ENCODE measurements at regions not wholly inside any gene's neighbourhood (a gene's known extent, or its start where the extent isn't known, plus 50 kb on each side); places are given as distances from the start of the nearest gene placed in this dataset.

DNA sequence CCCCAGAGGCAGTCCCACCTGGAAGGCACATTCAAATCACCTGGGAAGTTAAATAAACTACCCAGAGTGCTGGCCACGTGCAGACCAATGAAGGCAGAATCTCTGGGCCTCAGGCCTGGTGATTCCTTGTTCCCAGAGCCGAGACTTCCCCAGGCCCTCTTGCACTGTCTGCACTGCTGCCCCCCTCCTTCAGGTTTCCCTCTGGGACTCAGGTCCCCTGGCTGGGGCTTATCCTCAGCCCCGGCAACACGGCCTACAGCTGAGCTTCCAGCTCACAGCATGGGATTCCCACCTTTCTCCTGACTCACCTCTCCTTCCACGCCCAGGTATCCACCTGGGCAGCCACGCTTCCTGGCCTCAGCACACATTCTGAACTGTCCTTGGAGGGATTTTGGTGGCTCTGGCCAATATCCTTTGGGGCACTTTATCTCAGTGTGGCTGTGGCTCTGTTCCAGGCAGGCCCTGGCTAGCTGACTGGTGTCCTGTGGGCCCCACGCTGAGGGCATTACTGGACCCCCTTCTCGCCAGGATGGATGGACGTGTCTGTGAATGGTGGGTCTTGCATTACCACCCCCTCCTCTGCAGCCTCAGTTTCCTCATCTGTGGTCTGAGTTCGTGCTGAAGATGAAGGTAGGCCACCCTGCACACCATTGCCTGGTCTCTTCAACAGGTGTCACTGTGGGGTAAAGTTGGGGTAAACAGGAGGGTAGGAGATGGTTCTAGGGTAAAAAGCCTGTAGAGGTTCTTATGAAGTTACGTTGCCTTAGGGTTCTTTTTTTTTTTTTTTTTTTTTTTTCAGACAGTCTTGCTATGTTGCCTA, 165.7 kb downstream of the IRF8 start:
- CTCF ChIA-PET = interaction anchor here (0.6 to 5.0 kb wide), 7 partner anchors 8 to 454 kb away, joined by 3 to 45 read pairs (median 5); no protein-coding TSS in a partner anchor
- ATAC-seq = no peak

DNA sequence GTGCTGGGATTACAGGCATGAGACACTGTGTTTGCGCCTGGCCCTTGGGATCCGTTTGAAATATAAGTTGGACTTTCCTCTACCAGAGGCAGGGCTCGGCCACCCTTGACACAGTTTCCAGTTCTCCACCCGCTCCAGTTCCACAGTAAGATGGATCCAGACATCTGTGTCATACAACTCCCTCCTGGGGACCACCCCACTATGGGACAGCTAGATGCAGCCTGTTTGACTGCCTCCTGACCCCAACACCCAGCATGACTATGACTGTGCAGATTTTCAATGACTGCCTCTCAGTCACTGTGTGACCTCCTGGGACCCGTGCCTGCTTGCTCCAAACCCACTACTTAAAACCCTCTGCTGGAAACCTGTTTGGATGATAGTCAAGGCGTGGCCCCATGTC, 166.7 kb downstream of the IRF8 start:
- POLR2A ChIA-PET = no interaction called here
- no peak for ATAC-seq
- H3K27ac ChIP-seq = no peak overlapping the region
- peak; percentile 60 for TF ChIP-seq MAFK (IDR thresholded peaks at IDR 0.05; ENCODE audit: partially characterized antibody)
- TF ChIP-seq HEYL (CRISPR knock-in tag; IDR thresholded peaks at IDR 0.05) = no peak
- TF ChIP-seq HOXB5 (CRISPR knock-in tag; IDR thresholded peaks at IDR 0.05) = no peak
- TF ChIP-seq NFE2L2 (conservative IDR thresholded peaks at IDR 0.05; ENCODE audit: low read length) = peak; percentile 59
- TF ChIP-seq EP300 (IDR thresholded peaks at IDR 0.05) = no peak
- TF ChIP-seq EHMT2 (IDR thresholded peaks at IDR 0.05; ENCODE audit: low read depth) = no peak
- CTCF ChIA-PET = interaction anchor here (0.6 to 5.0 kb wide), 4 partner anchors 13 to 453 kb away, joined by 3 to 45 read pairs (median 8); no protein-coding TSS in a partner anchor
- FAIRE-seq = no peak
- H3K4me1 ChIP-seq = no peaks in the 10 kb centered on the region
- H3K4me3 ChIP-seq = no peak overlapping the region
- no peaks in the 10 kb centered on the region for H3K9me3 ChIP-seq
- WGBS (ENCODE audit: missing lambda C conversion rate) = 61% methylated on average over 4 of the region's 6 CpGs
- DNase-seq (ENCODE audit: low read depth in 1 of 2, low spot score in 1 of 2) = no peak
- no peak overlapping the region for H3K4me2 ChIP-seq

More for the DNA sequence above, 165.7 kb downstream of the IRF8 start:
- no peaks in the 10 kb centered on the region for H3K4me1 ChIP-seq
- H3K4me2 ChIP-seq = no peak overlapping the region
- no peaks in the 10 kb centered on the region for H3K9me3 ChIP-seq
- FAIRE-seq = no peak
- H3K4me3 ChIP-seq = no peak overlapping the region
- DNase-seq (ENCODE audit: low read depth in 1 of 2, low spot score in 1 of 2) = no peak
- 75% methylated on average over 10 of the region's 11 CpGs for WGBS (ENCODE audit: missing lambda C conversion rate)
- POLR2A ChIA-PET = no interaction called here
- H3K27ac ChIP-seq = no peak overlapping the region
- TF ChIP-seq HOXB13 (CRISPR knock-in tag; IDR thresholded peaks at IDR 0.05; ENCODE audit: low read depth) (no peak), FOSB (CRISPR knock-in tag; IDR thresholded peaks at IDR 0.05) (no peak), RARB (CRISPR knock-in tag; IDR thresholded peaks at IDR 0.05) (no peak), ZNF302 (CRISPR knock-in tag; IDR thresholded peaks at IDR 0.05) (no peak), CBX8 (IDR thresholded peaks at IDR 0.05) (no peak), NFE2L2 (conservative IDR thresholded peaks at IDR 0.05; ENCODE audit: low read length) (no peak), RCOR1 (IDR thresholded peaks at IDR 0.05; ENCODE audit: low read depth, low read length) (no peak), JUN (IDR thresholded peaks at IDR 0.05) (no peak), SREBF2 (IDR thresholded peaks at IDR 0.05) (no peak), MAFK (IDR thresholded peaks at IDR 0.05; ENCODE audit: partially characterized antibody) (no peak), KDM1A (IDR thresholded peaks at IDR 0.05; ENCODE audit: low read depth) (no peak), TP53 (CRISPR knock-in tag; IDR thresholded peaks at IDR 0.05) (no peak), TFCP2L1 (CRISPR knock-in tag; IDR thresholded peaks at IDR 0.05) (no peak), SMC3 (IDR thresholded peaks at IDR 0.05) (no peak)
- TF ChIP-seq, protein P1, sequence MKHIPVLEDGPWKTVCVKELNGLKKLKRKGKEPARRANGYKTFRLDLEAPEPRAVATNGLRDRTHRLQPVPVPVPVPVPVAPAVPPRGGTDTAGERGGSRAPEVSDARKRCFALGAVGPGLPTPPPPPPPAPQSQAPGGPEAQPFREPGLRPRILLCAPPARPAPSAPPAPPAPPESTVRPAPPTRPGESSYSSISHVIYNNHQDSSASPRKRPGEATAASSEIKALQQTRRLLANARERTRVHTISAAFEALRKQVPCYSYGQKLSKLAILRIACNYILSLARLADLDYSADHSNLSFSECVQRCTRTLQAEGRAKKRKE (CRISPR knock-in tag; IDR thresholded peaks at IDR 0.05; ENCODE audit: low read depth) = no peak

DNA sequence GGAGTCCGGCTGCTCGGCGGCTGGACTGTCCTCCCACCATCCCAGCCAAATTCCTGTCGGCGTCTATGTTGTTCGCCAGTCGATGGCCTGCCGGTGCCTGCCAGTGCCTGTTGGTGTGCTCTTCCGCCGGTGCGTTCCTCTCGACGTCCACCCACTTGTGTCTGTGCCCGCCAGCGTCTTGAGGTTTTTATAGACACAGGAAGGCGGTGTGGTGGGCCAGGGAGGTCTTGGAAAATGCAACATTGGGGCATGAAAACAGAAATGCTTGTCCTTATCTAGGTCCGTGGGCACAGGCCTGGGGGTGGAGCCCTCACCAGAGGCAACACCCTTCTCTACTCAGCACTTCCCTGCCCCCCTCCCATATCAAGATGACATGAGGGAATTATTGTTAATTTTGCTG, 167.8 kb downstream of the IRF8 start:
- no peak overlapping the region for H3K4me2 ChIP-seq
- ChIA-PET CTCF (interaction anchor here (1.4 to 5.0 kb wide), 3 partner anchors 10 to 452 kb away, joined by 3 to 45 read pairs (median 4); no protein-coding TSS in a partner anchor), POLR2A (no interaction called here)

More for the DNA sequence above, 167.8 kb downstream of the IRF8 start:
- WGBS (ENCODE audit: missing lambda C conversion rate) = 90% methylated on average over 17 of the region's 17 CpGs
- no peaks in the 10 kb centered on the region for H3K4me1 ChIP-seq
- FAIRE-seq (no peak), ATAC-seq (no peak), DNase-seq (ENCODE audit: low read depth in 1 of 2, low spot score in 1 of 2) (no peak)
- no peaks in the 10 kb centered on the region for H3K9me3 ChIP-seq
- H3K27ac ChIP-seq = no peak overlapping the region
- H3K4me3 ChIP-seq = no peak overlapping the region
- no peak for TF ChIP-seq EP300 (IDR thresholded peaks at IDR 0.05)
- TF ChIP-seq NR3C1 (IDR thresholded peaks at IDR 0.05) = no peak
- TF ChIP-seq RCOR1 (IDR thresholded peaks at IDR 0.05; ENCODE audit: low read depth, low read length) = no peak
- TF ChIP-seq ZNF302 (CRISPR knock-in tag; IDR thresholded peaks at IDR 0.05) = no peak
- TF ChIP-seq RNF2 (IDR thresholded peaks at IDR 0.05; ENCODE audit: borderline replicate concordance, low read depth) = no peak
- no peak for TF ChIP-seq POLR2A (IDR thresholded peaks at IDR 0.05; ENCODE audit: low read length)
- no peak for TF ChIP-seq HOXB13 (CRISPR knock-in tag; IDR thresholded peaks at IDR 0.05; ENCODE audit: low read depth)
- TF ChIP-seq, protein P2, sequence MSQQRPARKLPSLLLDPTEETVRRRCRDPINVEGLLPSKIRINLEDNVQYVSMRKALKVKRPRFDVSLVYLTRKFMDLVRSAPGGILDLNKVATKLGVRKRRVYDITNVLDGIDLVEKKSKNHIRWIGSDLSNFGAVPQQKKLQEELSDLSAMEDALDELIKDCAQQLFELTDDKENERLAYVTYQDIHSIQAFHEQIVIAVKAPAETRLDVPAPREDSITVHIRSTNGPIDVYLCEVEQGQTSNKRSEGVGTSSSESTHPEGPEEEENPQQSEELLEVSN (IDR thresholded peaks at IDR 0.05; ENCODE audit: borderline replicate concordance, low read depth) = no peak
- no peak for TF ChIP-seq GATA3 (IDR thresholded peaks at IDR 0.05; ENCODE audit: borderline replicate concordance)
- no peak for TF ChIP-seq HEYL (CRISPR knock-in tag; IDR thresholded peaks at IDR 0.05)
- TF ChIP-seq NFE2L2 (conservative IDR thresholded peaks at IDR 0.05; ENCODE audit: low read length) = no peak
- TF ChIP-seq SMC3 (IDR thresholded peaks at IDR 0.05) = no peak
- no peak for TF ChIP-seq SREBF2 (IDR thresholded peaks at IDR 0.05)
- no peak for TF ChIP-seq HOXB5 (CRISPR knock-in tag; IDR thresholded peaks at IDR 0.05)
- TF ChIP-seq PHF8 (IDR thresholded peaks at IDR 0.05; ENCODE audit: borderline replicate concordance, low read depth) = no peak
- no peak for TF ChIP-seq CHD2 (IDR thresholded peaks at IDR 0.05; ENCODE audit: low read length, partially characterized antibody)
- no peak for TF ChIP-seq RAD21 (conservative IDR thresholded peaks at IDR 0.05 in 1 of 2, IDR thresholded peaks at IDR 0.05 in 1 of 2)
- TF ChIP-seq KDM5A (IDR thresholded peaks at IDR 0.05) = no peak
- TF ChIP-seq MYC (IDR thresholded peaks at IDR 0.05; ENCODE audit: borderline replicate concordance, low read length) = no peak

All from A549 (cell line).